ENCODE measurements at regions not wholly inside any gene's neighbourhood (a gene's known extent, or its start where the extent isn't known, plus 50 kb on each side); places are given as distances from the start of the nearest gene placed in this dataset.

- DNase-seq = no peak
Measured at GRCh38 chr12:94813314-94813713, 163.0 kb upstream of the TMCC3 start.

GRCh38 chr12:94812345-94812744 lies 162.0 kb upstream of the TMCC3 start:
- DNase-seq = no peak

- DNase-seq = no peak
Measured at GRCh38 chr12:94811611-94812010, 161.3 kb upstream of the TMCC3 start.

- no peak for DNase-seq
Measured at GRCh38 chr12:94807951-94808350, 157.6 kb upstream of the TMCC3 start.

GRCh38 chr12:94806617-94807016 lies 156.3 kb upstream of the TMCC3 start:
- no peak for DNase-seq

- DNase-seq = no peak
Measured at GRCh38 chr12:94805749-94806529, 155.6 kb upstream of the TMCC3 start.

GRCh38 chr12:94803939-94804338 lies 153.6 kb upstream of the TMCC3 start:
- no peak for DNase-seq

GRCh38 chr12:94802796-94803195 lies 152.4 kb upstream of the TMCC3 start:
- DNase-seq = no peak

GRCh38 chr12:94801745-94802144 lies 151.4 kb upstream of the TMCC3 start:
- DNase-seq = no peak

GRCh38 chr12:94799136-94799535 lies 148.8 kb upstream of the TMCC3 start:
- no peak for DNase-seq

- DNase-seq = no peak
Measured at GRCh38 chr12:94798113-94798512, 147.8 kb upstream of the TMCC3 start.

- DNase-seq = no peak
Measured at GRCh38 chr12:94795520-94795919, 145.2 kb upstream of the TMCC3 start.

- no peak for DNase-seq
Measured at GRCh38 chr12:94795044-94795443, 144.7 kb upstream of the TMCC3 start.

- no peak for DNase-seq
Measured at GRCh38 chr12:94793191-94793595, 142.8 kb upstream of the TMCC3 start.

- peak; percentile 62 for DNase-seq
Measured at GRCh38 chr12:94792693-94793092, 142.3 kb upstream of the TMCC3 start.

- no peak for DNase-seq
Measured at GRCh38 chr12:94791933-94792332, 141.6 kb upstream of the TMCC3 start.

- no peak for DNase-seq
Measured at GRCh38 chr12:94790825-94791224, 140.5 kb upstream of the TMCC3 start.

- DNase-seq = no peak
Measured at GRCh38 chr12:94790370-94790769, 140.0 kb upstream of the TMCC3 start.

- DNase-seq = no peak
Measured at GRCh38 chr12:94789510-94790225, 139.3 kb upstream of the TMCC3 start.

- DNase-seq = no peak
Measured at GRCh38 chr12:94788298-94788697, 137.9 kb upstream of the TMCC3 start.

- DNase-seq = no peak
Measured at GRCh38 chr12:94786906-94787305, 136.5 kb upstream of the TMCC3 start.

- no peak for DNase-seq
Measured at GRCh38 chr12:94783862-94784261, 133.5 kb upstream of the TMCC3 start.

- DNase-seq = no peak
Measured at GRCh38 chr12:94783343-94783742, 133.0 kb upstream of the TMCC3 start.

- DNase-seq = no peak
Measured at GRCh38 chr12:94781835-94782234, 131.5 kb upstream of the TMCC3 start.

GRCh38 chr12:94779485-94779884 lies 129.1 kb upstream of the TMCC3 start:
- DNase-seq = peak; percentile 39

Data from femur (tissue), 1 donor.